ENCODE measurements at regions not wholly inside any gene's neighbourhood (a gene's known extent, or its start where the extent isn't known, plus 50 kb on each side); places are given as distances from the start of the nearest gene placed in this dataset.

DNA sequence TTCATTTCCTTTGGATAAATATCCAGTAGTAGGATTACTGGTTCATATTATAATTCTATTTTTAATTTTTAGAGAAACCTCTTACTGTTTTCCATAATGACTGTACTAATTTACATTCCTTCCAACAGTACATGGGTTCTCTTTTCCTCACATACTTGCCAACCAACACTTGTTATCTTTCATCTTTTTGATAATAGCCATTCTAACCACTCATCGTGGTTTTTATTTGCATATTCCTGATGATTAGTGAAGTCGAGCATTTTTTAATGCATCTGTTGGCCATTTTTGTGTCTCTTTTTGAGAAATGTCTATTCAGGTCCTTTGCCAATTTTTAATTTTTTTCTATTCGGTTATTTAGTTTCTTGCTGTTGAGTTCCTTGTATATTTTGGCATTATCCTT lies 457.7 kb upstream of the PDE3A start:
- intact Hi-C loops (cut with DNase I, micrococcal nuclease): no loop called here
- CTCF ChIA-PET: no interaction called here
- H3K4me1 Mint-ChIP-seq (ENCODE audit: low read depth): no peaks in the 10 kb centered on the region

DNA sequence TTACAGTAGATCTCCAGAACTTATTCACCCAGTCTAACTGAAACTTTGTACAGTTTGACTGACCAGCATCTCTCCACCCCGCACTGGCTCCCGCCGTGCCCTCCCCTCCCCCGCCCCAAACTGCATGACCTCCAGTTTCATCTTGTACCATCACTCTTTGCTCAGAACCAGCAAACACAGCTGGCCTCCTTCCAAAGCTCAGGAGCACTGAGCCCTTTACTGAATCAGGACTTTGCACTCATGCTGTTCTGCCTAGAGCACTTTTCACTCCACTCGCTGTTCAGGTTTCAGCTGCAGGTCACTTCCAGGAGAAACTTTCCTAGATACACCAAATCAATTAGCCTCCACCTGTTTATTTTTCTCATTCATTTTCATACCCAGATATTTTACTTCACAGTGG lies 455.3 kb upstream of the PDE3A start:
- H3K27ac Mint-ChIP-seq: no peak overlapping the region

More for the DNA sequence above, 457.7 kb upstream of the PDE3A start:
- H3K4me3 ChIP-seq (ENCODE audit: low read length): no peak overlapping the region
- no peaks in the 10 kb centered on the region for H3K9me3 ChIP-seq (ENCODE audit: control insufficient read depth in 1 of 2, insufficient read depth in 1 of 2, low read length in 2 of 2)
- Mint-ChIP-seq H3K27me3 (no peaks in the 10 kb centered on the region), H3K4me3 (no peak overlapping the region), H3K9me3 (no peaks in the 10 kb centered on the region), H3K36me3 (ENCODE audit: low read depth) (no peaks in the 10 kb centered on the region), H3K27ac (no peak overlapping the region)
- DNase-seq: no peak
- POLR2A ChIA-PET: no interaction called here
- ATAC-seq (ENCODE audit: poor library complexity): no peak
- no peak overlapping the region for H3K27ac ChIP-seq (ENCODE audit: low read depth in 1 of 2, low read length in 2 of 2)
- no peaks in the 10 kb centered on the region for H3K36me3 ChIP-seq (ENCODE audit: insufficient read depth, low read length)
- no peaks in the 10 kb centered on the region for H3K27me3 ChIP-seq (ENCODE audit: control insufficient read depth in 1 of 2, insufficient read depth in 2 of 2, low read length in 2 of 2)
- no peaks in the 10 kb centered on the region for H3K4me1 ChIP-seq (ENCODE audit: insufficient read depth, low read length)
- TF ChIP-seq, protein P1, sequence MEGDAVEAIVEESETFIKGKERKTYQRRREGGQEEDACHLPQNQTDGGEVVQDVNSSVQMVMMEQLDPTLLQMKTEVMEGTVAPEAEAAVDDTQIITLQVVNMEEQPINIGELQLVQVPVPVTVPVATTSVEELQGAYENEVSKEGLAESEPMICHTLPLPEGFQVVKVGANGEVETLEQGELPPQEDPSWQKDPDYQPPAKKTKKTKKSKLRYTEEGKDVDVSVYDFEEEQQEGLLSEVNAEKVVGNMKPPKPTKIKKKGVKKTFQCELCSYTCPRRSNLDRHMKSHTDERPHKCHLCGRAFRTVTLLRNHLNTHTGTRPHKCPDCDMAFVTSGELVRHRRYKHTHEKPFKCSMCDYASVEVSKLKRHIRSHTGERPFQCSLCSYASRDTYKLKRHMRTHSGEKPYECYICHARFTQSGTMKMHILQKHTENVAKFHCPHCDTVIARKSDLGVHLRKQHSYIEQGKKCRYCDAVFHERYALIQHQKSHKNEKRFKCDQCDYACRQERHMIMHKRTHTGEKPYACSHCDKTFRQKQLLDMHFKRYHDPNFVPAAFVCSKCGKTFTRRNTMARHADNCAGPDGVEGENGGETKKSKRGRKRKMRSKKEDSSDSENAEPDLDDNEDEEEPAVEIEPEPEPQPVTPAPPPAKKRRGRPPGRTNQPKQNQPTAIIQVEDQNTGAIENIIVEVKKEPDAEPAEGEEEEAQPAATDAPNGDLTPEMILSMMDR (IDR thresholded peaks at IDR 0.05): no peak

DNA sequence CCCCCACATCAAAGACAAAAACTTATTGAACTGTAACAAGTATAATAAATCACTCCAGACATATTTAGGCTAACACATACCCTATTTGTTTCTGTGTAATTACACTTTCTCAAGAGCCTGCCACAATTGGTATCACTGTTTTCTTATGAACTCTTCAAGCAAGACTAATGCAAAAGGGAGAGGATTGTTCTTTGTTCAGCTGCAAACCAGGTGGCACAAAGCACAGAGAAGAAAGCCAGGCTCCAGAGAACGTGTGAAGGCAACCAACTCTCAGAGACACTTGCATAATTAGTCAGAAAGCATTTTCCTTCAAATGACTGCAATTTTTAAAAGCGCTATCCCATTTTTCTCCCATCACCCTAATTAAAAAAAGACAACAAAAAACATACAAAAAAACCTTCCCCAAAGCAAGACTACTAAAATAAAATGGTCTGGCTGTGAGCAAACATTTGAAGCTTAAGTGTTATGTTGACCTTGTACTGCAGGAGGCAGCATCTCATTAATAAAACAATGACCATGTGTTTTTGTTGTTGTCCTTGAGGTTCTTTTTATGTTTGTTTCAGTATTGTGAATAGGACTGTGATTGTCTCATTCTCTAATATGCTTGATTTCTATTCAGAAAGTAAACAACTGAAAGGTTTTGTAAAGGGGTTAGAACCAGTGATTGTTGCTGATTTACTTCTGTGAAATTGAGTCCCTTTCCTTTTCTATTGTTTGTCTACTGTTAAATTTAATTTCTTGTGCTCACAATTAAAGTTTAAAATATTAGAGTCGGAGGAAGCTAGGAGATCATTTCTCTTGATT lies 452.7 kb upstream of the PDE3A start:
- DNase-seq (no peak), ATAC-seq (ENCODE audit: poor library complexity) (no peak)
- no peaks in the 10 kb centered on the region for H3K4me1 ChIP-seq (ENCODE audit: insufficient read depth, low read length)
- no peaks in the 10 kb centered on the region for H3K4me1 Mint-ChIP-seq (ENCODE audit: low read depth)
- ChIA-PET CTCF (no interaction called here), POLR2A (no interaction called here)
- H3K27ac Mint-ChIP-seq: no peak overlapping the region
- H3K4me3 Mint-ChIP-seq: no peak overlapping the region
- no peaks in the 10 kb centered on the region for H3K27me3 Mint-ChIP-seq
- H3K9me3 Mint-ChIP-seq: no peaks in the 10 kb centered on the region
- H3K4me3 ChIP-seq (ENCODE audit: low read length): no peak overlapping the region
- H3K27ac ChIP-seq (ENCODE audit: low read depth in 1 of 2, low read length in 2 of 2): no peak overlapping the region
- intact Hi-C loops (cut with DNase I, micrococcal nuclease): no loop called here
- H3K27me3 ChIP-seq (ENCODE audit: control insufficient read depth in 1 of 2, insufficient read depth in 2 of 2, low read length in 2 of 2): no peaks in the 10 kb centered on the region
- no peaks in the 10 kb centered on the region for H3K36me3 ChIP-seq (ENCODE audit: insufficient read depth, low read length)
- H3K36me3 Mint-ChIP-seq (ENCODE audit: low read depth): no peaks in the 10 kb centered on the region
- TF ChIP-seq, protein P1 (IDR thresholded peaks at IDR 0.05): no peak
- no peaks in the 10 kb centered on the region for H3K9me3 ChIP-seq (ENCODE audit: control insufficient read depth in 1 of 2, insufficient read depth in 1 of 2, low read length in 2 of 2)

More for the DNA sequence above, 455.3 kb upstream of the PDE3A start:
- no peak overlapping the region for H3K4me3 ChIP-seq (ENCODE audit: low read length)
- ATAC-seq (ENCODE audit: poor library complexity) (no peak), DNase-seq (no peak)
- no peaks in the 10 kb centered on the region for H3K27me3 ChIP-seq (ENCODE audit: control insufficient read depth in 1 of 2, insufficient read depth in 2 of 2, low read length in 2 of 2)
- no peak overlapping the region for H3K27ac ChIP-seq (ENCODE audit: low read depth in 1 of 2, low read length in 2 of 2)
- intact Hi-C loops (cut with DNase I, micrococcal nuclease): no loop called here
- no peaks in the 10 kb centered on the region for H3K9me3 ChIP-seq (ENCODE audit: control insufficient read depth in 1 of 2, insufficient read depth in 1 of 2, low read length in 2 of 2)
- H3K27me3 Mint-ChIP-seq: no peaks in the 10 kb centered on the region
- no peak overlapping the region for H3K4me3 Mint-ChIP-seq
- no peaks in the 10 kb centered on the region for H3K4me1 ChIP-seq (ENCODE audit: insufficient read depth, low read length)
- H3K36me3 Mint-ChIP-seq (ENCODE audit: low read depth): no peaks in the 10 kb centered on the region
- no peaks in the 10 kb centered on the region for H3K4me1 Mint-ChIP-seq (ENCODE audit: low read depth)
- H3K9me3 Mint-ChIP-seq: no peaks in the 10 kb centered on the region
- TF ChIP-seq, protein P1 (IDR thresholded peaks at IDR 0.05): no peak
- ChIA-PET CTCF (no interaction called here), POLR2A (no interaction called here)
- no peaks in the 10 kb centered on the region for H3K36me3 ChIP-seq (ENCODE audit: insufficient read depth, low read length)

Data from CD4-positive, alpha-beta T cell (primary cell).